Gastrocnemius medialis (tissue), 4 donors: ENCODE measurements at regions not wholly inside any gene's neighbourhood (a gene's known extent, or its start where the extent isn't known, plus 50 kb on each side); places are given as distances from the start of the nearest gene placed in this dataset.

Experiments used
- ATAC-seq, 2 donors: fragments of 150-250 bp; one replicate each; pipeline ENCODE4 v1.9.1; 2016
- DNase-seq, 2 donors: peaks; one replicate each; pipeline ENCODE4 v3.0.0-alpha.2; 2019
- H3K27ac ChIP-seq, 4 donors: fragments of 200-600 bp; sonication (generic); 1 replicate in 1 of 4; 2 replicates in 3 of 4; pipeline ENCODE4 v1.5.1; 2016 to 2018; ENCODE audit warnings: mild to moderate bottlenecking in 2 of 4, moderate library complexity in 1 of 4
- H3K27me3 ChIP-seq, 3 donors: fragments of 200-600 bp; sonication (generic) in 2 of 3; 1 replicate in 1 of 3; 2 replicates in 2 of 3; pipeline versions ENCODE4 v1.5.1 to v1.6.0; 2016 to 2019; ENCODE audit warnings: mild to moderate bottlenecking in 1 of 3, moderate library complexity in 1 of 3
- H3K36me3 ChIP-seq, 2 donors: fragments of 200-600 bp; sonication (generic) in 1 of 2; one replicate each; pipeline ENCODE4 v1.5.1; 2017 to 2018
- H3K4me1 ChIP-seq, 2 donors: fragments of 200-600 bp; sonication (generic) in 1 of 2; one replicate each; pipeline ENCODE4 v1.5.1; 2016 to 2017; ENCODE audit warnings: mild to moderate bottlenecking in 2 of 2
- H3K4me3 ChIP-seq, 4 donors: fragments of 200-600 bp; sonication (generic) in 3 of 4; 1 replicate in 1 of 4; 2 replicates in 3 of 4; pipeline ENCODE4 v1.5.1; 2016 to 2019; ENCODE audit warnings: mild to moderate bottlenecking in 2 of 4
- H3K9me3 ChIP-seq, 3 donors: fragments of 200-600 bp; sonication (generic) in 2 of 3; 1 replicate in 1 of 3; 2 replicates in 2 of 3; pipeline ENCODE4 v1.5.1; 2016 to 2019
- POLR2A ChIP-seq, 2 donors: fragments of 450-650 bp; IDR thresholded peaks; one replicate each; pipeline ENCODE4 v1.6.1; 2017; ENCODE audit warnings: antibody characterized with exemption in 2 of 2, mild to moderate bottlenecking in 2 of 2, moderate library complexity in 2 of 2
- in situ Hi-C, 4 donors: fragments of 200-750 bp; cut with MboI; loops; one replicate each; pipeline versions ENCODE4 v1.15.0 to v1.8.0; 2017; ENCODE audit warnings: low sequenced_read_pairs in 4 of 4
- intact Hi-C: fragments of 100-400 bp; cut with DNase I; formaldehyde crosslinking; loops from one replicate; pipeline ENCODE4 v1.15.1; 2023; ENCODE audit warnings: low total_unique reads
- TF ChIP-seq, protein P1 (sequence below), 5 experiments: fragments of 450-650 bp in 3 of 5; fragments of 200-600 bp in 2 of 5; sonication (generic) in 2 of 5; IDR thresholded peaks in 4 of 5; conservative IDR thresholded peaks in 1 of 5; 1 replicate in 4 of 5; 2 replicates in 1 of 5; pipeline ENCODE4 v1.5.1; 2016 to 2019; ENCODE audit warnings: antibody characterized with exemption in 5 of 5, mild to moderate bottlenecking in 3 of 5, moderate library complexity in 3 of 5

GRCh38 chr1:59079434-59080140 lies 217.3 kb upstream of the FGGY start:
- Histone ChIP-seq H3K9me3 (no peaks in the 10 kb centered on the region), H3K27ac (no peak overlapping the region), H3K4me3 (no peak overlapping the region), H3K4me1 (peaks cover 0 to 10% of the 10 kb centered on the region in 2 donors), H3K36me3 (no peaks in the 10 kb centered on the region), H3K27me3 (no peaks in the 10 kb centered on the region)
- intact Hi-C loops, result no loop called here
- in situ Hi-C loops, result no loop called here
- DNase-seq (no peak), ATAC-seq (no peak)
- TF ChIP-seq, protein P1, sequence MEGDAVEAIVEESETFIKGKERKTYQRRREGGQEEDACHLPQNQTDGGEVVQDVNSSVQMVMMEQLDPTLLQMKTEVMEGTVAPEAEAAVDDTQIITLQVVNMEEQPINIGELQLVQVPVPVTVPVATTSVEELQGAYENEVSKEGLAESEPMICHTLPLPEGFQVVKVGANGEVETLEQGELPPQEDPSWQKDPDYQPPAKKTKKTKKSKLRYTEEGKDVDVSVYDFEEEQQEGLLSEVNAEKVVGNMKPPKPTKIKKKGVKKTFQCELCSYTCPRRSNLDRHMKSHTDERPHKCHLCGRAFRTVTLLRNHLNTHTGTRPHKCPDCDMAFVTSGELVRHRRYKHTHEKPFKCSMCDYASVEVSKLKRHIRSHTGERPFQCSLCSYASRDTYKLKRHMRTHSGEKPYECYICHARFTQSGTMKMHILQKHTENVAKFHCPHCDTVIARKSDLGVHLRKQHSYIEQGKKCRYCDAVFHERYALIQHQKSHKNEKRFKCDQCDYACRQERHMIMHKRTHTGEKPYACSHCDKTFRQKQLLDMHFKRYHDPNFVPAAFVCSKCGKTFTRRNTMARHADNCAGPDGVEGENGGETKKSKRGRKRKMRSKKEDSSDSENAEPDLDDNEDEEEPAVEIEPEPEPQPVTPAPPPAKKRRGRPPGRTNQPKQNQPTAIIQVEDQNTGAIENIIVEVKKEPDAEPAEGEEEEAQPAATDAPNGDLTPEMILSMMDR (IDR thresholded peaks at IDR 0.05 in 4 of 5, conservative IDR thresholded peaks at IDR 0.05 in 1 of 5), result no peak

DNA sequence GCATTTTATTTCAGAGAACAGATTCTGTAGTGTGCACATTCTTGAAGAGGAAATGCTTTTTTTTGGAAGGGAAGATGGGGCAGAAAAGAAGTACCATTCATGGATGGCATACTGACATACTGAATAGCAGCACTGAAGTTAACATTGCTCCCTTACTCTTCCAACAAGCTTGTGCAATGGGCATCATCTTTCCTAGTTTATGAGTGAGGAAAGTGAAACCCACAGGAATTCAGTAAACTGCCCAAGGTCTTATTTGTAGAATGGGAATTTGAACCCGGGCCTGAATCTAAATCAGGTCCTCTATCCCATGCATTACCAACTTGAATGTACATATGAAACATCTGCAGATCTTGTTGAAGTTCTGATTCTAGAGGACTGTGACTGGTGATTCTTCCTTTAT lies 215.7 kb upstream of the FGGY start:
- TF ChIP-seq, protein P1 (IDR thresholded peaks at IDR 0.05 in 4 of 5, conservative IDR thresholded peaks at IDR 0.05 in 1 of 5), result no peak
- no peak for TF ChIP-seq POLR2A (IDR thresholded peaks at IDR 0.05)
- ATAC-seq (no peak), DNase-seq (no peak)
- H3K4me1 ChIP-seq, result peaks cover 0 to 10% of the 10 kb centered on the region in 2 donors
- H3K9me3 ChIP-seq, result no peaks in the 10 kb centered on the region
- no peak overlapping the region for H3K27ac ChIP-seq
- intact Hi-C loops (no loop called here), in situ Hi-C loops (no loop called here)
- no peak overlapping the region for H3K4me3 ChIP-seq
- no peaks in the 10 kb centered on the region for H3K36me3 ChIP-seq
- H3K27me3 ChIP-seq, result no peaks in the 10 kb centered on the region

- no peak for TF ChIP-seq POLR2A (IDR thresholded peaks at IDR 0.05)
- TF ChIP-seq, protein P1 (IDR thresholded peaks at IDR 0.05 in 4 of 5, conservative IDR thresholded peaks at IDR 0.05 in 1 of 5), result no peak
- H3K27ac ChIP-seq, result no peak overlapping the region
- in situ Hi-C loops (no loop called here), intact Hi-C loops (no loop called here)
- peaks cover 0 to 10% of the 10 kb centered on the region in 2 donors for H3K4me1 ChIP-seq
- H3K4me3 ChIP-seq, result no peak overlapping the region
- no peak for ATAC-seq
- DNase-seq, result no peak
- H3K27me3 ChIP-seq, result no peaks in the 10 kb centered on the region
- H3K9me3 ChIP-seq, result no peaks in the 10 kb centered on the region
- no peaks in the 10 kb centered on the region for H3K36me3 ChIP-seq
These were observed 215.1 kb upstream of the FGGY start for GRCh38 chr1:59081795-59082194.

GRCh38 chr1:59083946-59084865 lies 212.7 kb upstream of the FGGY start:
- Histone ChIP-seq H3K4me3 (no peak overlapping the region), H3K9me3 (no peaks in the 10 kb centered on the region), H3K36me3 (no peaks in the 10 kb centered on the region), H3K4me1 (peaks cover 0 to 10% of the 10 kb centered on the region in 2 donors), H3K27me3 (no peaks in the 10 kb centered on the region), H3K27ac (peak overlapping the region in 3 of 4 donors; percentile 12 to 52 (median 24))
- DNase-seq (no peak), ATAC-seq (peak; percentile 34 to 51)
- intact Hi-C loops, result no loop called here
- no peak for TF ChIP-seq POLR2A (IDR thresholded peaks at IDR 0.05)
- TF ChIP-seq, protein P1 (IDR thresholded peaks at IDR 0.05 in 4 of 5, conservative IDR thresholded peaks at IDR 0.05 in 1 of 5), result no peak
- in situ Hi-C loops, result no loop called here
